Ishikawa (cell line): ENCODE measurements at regions not wholly inside any gene's neighbourhood (a gene's known extent, or its start where the extent isn't known, plus 50 kb on each side); places are given as distances from the start of the nearest gene placed in this dataset.

Source experiments
- CEBPB ChIP-seq: IDR thresholded peaks from 2 replicates; pipeline ENCODE4 v1.6.1; 2012
- CREB1 ChIP-seq: IDR thresholded peaks from 2 replicates; pipeline ENCODE4 v1.6.1; 2012; ENCODE audit warnings: low read depth
- EGR1 ChIP-seq: IDR thresholded peaks from 2 replicates; pipeline ENCODE4 v1.6.1; 2012
- EP300 ChIP-seq: IDR thresholded peaks from 2 replicates; pipeline ENCODE4 v1.6.1; 2012; ENCODE audit warnings: borderline replicate concordance
- FOXM1 ChIP-seq: IDR thresholded peaks from 2 replicates; pipeline ENCODE4 v1.6.1; 2012; ENCODE audit warnings: low read depth, borderline replicate concordance
- MAX ChIP-seq: IDR thresholded peaks from 2 replicates; pipeline ENCODE4 v1.6.1; 2012
- NFIC ChIP-seq: IDR thresholded peaks from 2 replicates; pipeline ENCODE4 v1.6.1; 2012
- RAD21 ChIP-seq: IDR thresholded peaks from 2 replicates; pipeline ENCODE4 v1.6.1; 2012; ENCODE audit warnings: low read depth
- REST ChIP-seq: IDR thresholded peaks from 2 replicates; pipeline ENCODE4 v1.6.1; 2012; ENCODE audit warnings: low read depth, mild to moderate bottlenecking
- TAF1 ChIP-seq: IDR thresholded peaks from 2 replicates; pipeline ENCODE4 v1.6.1; 2012; ENCODE audit warnings: low read depth, mild to moderate bottlenecking
- TCF12 ChIP-seq: IDR thresholded peaks from 2 replicates; pipeline ENCODE4 v1.6.1; 2012; ENCODE audit warnings: low read depth
- TEAD4 ChIP-seq: IDR thresholded peaks from 2 replicates; pipeline ENCODE4 v1.6.1; 2012
- USF1 ChIP-seq: IDR thresholded peaks from 2 replicates; pipeline ENCODE4 v1.6.1; 2012
- YY1 ChIP-seq: IDR thresholded peaks from 2 replicates; pipeline ENCODE4 v1.6.1; 2012; ENCODE audit warnings: low read depth
- ZBTB7A ChIP-seq: IDR thresholded peaks from 2 replicates; pipeline ENCODE4 v1.6.1; 2012; ENCODE audit warnings: low read depth

- TF ChIP-seq ZBTB7A (no peak), YY1 (no peak), TCF12 (no peak), EGR1 (no peak), FOXM1 (no peak), RAD21 (no peak), USF1 (no peak), CREB1 (no peak), TEAD4 (no peak), CEBPB (no peak), EP300 (no peak), MAX (no peak), NFIC (no peak), REST (no peak), TAF1 (no peak)
Observed at GRCh38 chrX:4175221-4175620, 461.8 kb upstream of the PRKX start.

GRCh38 chrX:4173743-4174142 lies 460.3 kb upstream of the PRKX start:
- TF ChIP-seq EP300 (no peak), TEAD4 (no peak), REST (no peak), CEBPB (no peak), CREB1 (no peak), USF1 (no peak), NFIC (no peak), RAD21 (no peak), TAF1 (no peak), FOXM1 (no peak), TCF12 (no peak), EGR1 (no peak), YY1 (no peak), MAX (no peak), ZBTB7A (no peak)

GRCh38 chrX:4151798-4152197 lies 438.3 kb upstream of the PRKX start:
- no peak for TF ChIP-seq EGR1
- TF ChIP-seq TCF12, result no peak

GRCh38 chrX:4150259-4150658 lies 436.8 kb upstream of the PRKX start:
- TF ChIP-seq TCF12 (no peak), TAF1 (no peak), CEBPB (no peak), REST (no peak), EGR1 (no peak), NFIC (no peak), RAD21 (no peak), FOXM1 (no peak), EP300 (no peak), ZBTB7A (no peak), MAX (no peak), CREB1 (no peak), USF1 (no peak), TEAD4 (no peak), YY1 (no peak)
